ENCODE measurements at regions not wholly inside any gene's neighbourhood (a gene's known extent, or its start where the extent isn't known, plus 50 kb on each side); places are given as distances from the start of the nearest gene placed in this dataset.

DNA sequence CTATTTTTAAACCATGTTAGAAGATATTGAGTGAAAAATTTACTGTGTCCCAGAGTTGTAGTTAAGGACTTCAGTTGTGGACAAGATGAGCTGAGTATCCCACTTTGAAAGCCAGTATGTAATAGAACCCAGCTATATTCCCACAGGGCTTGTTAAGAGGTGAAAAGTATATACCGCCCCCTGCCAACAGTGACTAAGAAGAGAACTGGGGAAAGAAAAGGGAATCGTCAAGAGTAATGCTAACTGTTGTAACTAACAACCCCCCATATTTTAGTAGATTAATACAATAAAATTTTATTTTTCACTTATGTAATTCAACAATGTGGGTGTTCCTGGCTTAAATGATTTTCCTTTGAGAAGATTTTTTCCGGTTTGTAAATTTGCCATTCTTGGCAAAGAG, 250.4 kb upstream of the GIMD1 start:
- DNase-seq (no peak), ATAC-seq (ENCODE audit: low read depth) (no peak)
- Mint-ChIP-seq H3K9me3 (ENCODE audit: insufficient read depth) (no peaks in the 10 kb centered on the region), H3K4me1 (no peaks in the 10 kb centered on the region), H3K4me3 (no peak overlapping the region), H3K27me3 (no peaks in the 10 kb centered on the region), H3K27ac (no peak overlapping the region)
- intact Hi-C loops (cut with micrococcal nuclease), result no loop called here
- no peaks in the 10 kb centered on the region for H3K79me2 ChIP-seq (ENCODE audit: control insufficient read depth, insufficient read depth, low read length)
- H3K4me1 ChIP-seq (ENCODE audit: control insufficient read depth in 2 of 2, insufficient read depth in 2 of 2, low read length in 2 of 2), result no peaks in the 10 kb centered on the region
- no peaks in the 10 kb centered on the region for H3K27me3 ChIP-seq (replicated peaks in 1 of 4; ENCODE audit: control extremely low read depth in 1 of 4, control insufficient read depth in 3 of 4, insufficient read depth in 4 of 4, low read length in 3 of 4)
- no CpG with 5 or more reads among the region's 3 CpGs for WGBS (ENCODE audit: insufficient coverage)
- ChIA-PET POLR2A (no interaction called here), CTCF (no interaction called here)
- H3K36me3 ChIP-seq (replicated peaks in 1 of 2; ENCODE audit: control extremely low read depth in 1 of 2, control insufficient read depth in 1 of 2, extremely low read depth in 1 of 2, insufficient read depth in 2 of 2, low read length in 1 of 2), result no peaks in the 10 kb centered on the region
- no peaks in the 10 kb centered on the region for H3K9me3 ChIP-seq (ENCODE audit: control extremely low read depth in 1 of 3, control insufficient read depth in 2 of 3, insufficient read depth in 1 of 3, low read length in 2 of 3)
- H2AFZ ChIP-seq (ENCODE audit: insufficient read depth, low read depth, low read length, poor library complexity, severe bottlenecking), result no peak overlapping the region
- H3K9ac ChIP-seq (ENCODE audit: low read length), result no peak overlapping the region
- no peak overlapping the region for H3K4me3 ChIP-seq (ENCODE audit: control extremely low read depth in 1 of 5, extremely low read depth in 1 of 5, insufficient read depth in 1 of 5, low read depth in 2 of 5, low read length in 4 of 5)
- H3K4me2 ChIP-seq (replicated peaks; ENCODE audit: low read depth, low read length, poor library complexity, severe bottlenecking), result no peak overlapping the region
- TF ChIP-seq, protein P1, sequence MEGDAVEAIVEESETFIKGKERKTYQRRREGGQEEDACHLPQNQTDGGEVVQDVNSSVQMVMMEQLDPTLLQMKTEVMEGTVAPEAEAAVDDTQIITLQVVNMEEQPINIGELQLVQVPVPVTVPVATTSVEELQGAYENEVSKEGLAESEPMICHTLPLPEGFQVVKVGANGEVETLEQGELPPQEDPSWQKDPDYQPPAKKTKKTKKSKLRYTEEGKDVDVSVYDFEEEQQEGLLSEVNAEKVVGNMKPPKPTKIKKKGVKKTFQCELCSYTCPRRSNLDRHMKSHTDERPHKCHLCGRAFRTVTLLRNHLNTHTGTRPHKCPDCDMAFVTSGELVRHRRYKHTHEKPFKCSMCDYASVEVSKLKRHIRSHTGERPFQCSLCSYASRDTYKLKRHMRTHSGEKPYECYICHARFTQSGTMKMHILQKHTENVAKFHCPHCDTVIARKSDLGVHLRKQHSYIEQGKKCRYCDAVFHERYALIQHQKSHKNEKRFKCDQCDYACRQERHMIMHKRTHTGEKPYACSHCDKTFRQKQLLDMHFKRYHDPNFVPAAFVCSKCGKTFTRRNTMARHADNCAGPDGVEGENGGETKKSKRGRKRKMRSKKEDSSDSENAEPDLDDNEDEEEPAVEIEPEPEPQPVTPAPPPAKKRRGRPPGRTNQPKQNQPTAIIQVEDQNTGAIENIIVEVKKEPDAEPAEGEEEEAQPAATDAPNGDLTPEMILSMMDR (IDR thresholded peaks at IDR 0.05), result no peak
- no peak for TF ChIP-seq EZH2 (IDR thresholded peaks at IDR 0.05; ENCODE audit: borderline replicate concordance, insufficient read depth, low read depth, low read length, poor library complexity, severe bottlenecking)
- no peak overlapping the region for H3K27ac ChIP-seq (ENCODE audit: low read length in 2 of 2)
- H4K20me1 ChIP-seq (ENCODE audit: control insufficient read depth, insufficient read depth, low read length, poor library complexity, severe bottlenecking), result no peaks in the 10 kb centered on the region

DNA sequence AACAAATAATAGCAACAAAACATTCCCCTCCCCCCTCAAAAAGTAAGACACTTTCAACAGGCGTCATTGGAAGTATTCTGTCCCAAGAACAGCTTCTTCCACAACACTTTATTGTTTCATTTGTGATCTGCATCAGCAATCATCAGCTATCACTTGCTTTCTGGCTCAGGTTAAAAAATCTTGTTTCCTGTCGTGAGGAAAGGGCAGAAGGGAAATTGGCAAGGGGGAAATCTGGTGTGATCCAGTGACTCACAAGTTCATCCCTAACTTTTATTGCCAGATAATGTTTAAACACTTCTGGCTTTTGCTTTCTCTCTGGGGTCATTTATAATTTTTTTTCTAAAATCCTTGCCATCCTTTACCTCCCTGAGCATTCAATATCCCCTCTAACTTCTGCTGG, 247.4 kb upstream of the GIMD1 start:
- H3K27ac Mint-ChIP-seq, result no peak overlapping the region
- no peaks in the 10 kb centered on the region for H3K4me1 ChIP-seq (ENCODE audit: control insufficient read depth in 2 of 2, insufficient read depth in 2 of 2, low read length in 2 of 2)
- ChIA-PET CTCF (no interaction called here), POLR2A (no interaction called here)
- H2AFZ ChIP-seq (ENCODE audit: insufficient read depth, low read depth, low read length, poor library complexity, severe bottlenecking), result no peak overlapping the region
- 67% methylated on average over 1 of the region's 2 CpGs for WGBS (ENCODE audit: insufficient coverage)
- no peaks in the 10 kb centered on the region for H3K4me1 Mint-ChIP-seq
- DNase-seq (no peak), ATAC-seq (ENCODE audit: low read depth) (no peak)
- H3K9me3 ChIP-seq (ENCODE audit: control extremely low read depth in 1 of 3, control insufficient read depth in 2 of 3, insufficient read depth in 1 of 3, low read length in 2 of 3), result no peaks in the 10 kb centered on the region
- H3K4me3 ChIP-seq (ENCODE audit: control extremely low read depth in 1 of 5, extremely low read depth in 1 of 5, insufficient read depth in 1 of 5, low read depth in 2 of 5, low read length in 4 of 5), result no peak overlapping the region
- no peaks in the 10 kb centered on the region for H3K79me2 ChIP-seq (ENCODE audit: control insufficient read depth, insufficient read depth, low read length)
- H3K36me3 ChIP-seq (replicated peaks in 1 of 2; ENCODE audit: control extremely low read depth in 1 of 2, control insufficient read depth in 1 of 2, extremely low read depth in 1 of 2, insufficient read depth in 2 of 2, low read length in 1 of 2), result no peaks in the 10 kb centered on the region
- intact Hi-C loops (cut with micrococcal nuclease), result no loop called here
- H4K20me1 ChIP-seq (ENCODE audit: control insufficient read depth, insufficient read depth, low read length, poor library complexity, severe bottlenecking), result no peaks in the 10 kb centered on the region
- H3K4me2 ChIP-seq (replicated peaks; ENCODE audit: low read depth, low read length, poor library complexity, severe bottlenecking), result no peak overlapping the region
- TF ChIP-seq, protein P1 (IDR thresholded peaks at IDR 0.05), result no peak
- no peak for TF ChIP-seq EZH2 (IDR thresholded peaks at IDR 0.05; ENCODE audit: borderline replicate concordance, insufficient read depth, low read depth, low read length, poor library complexity, severe bottlenecking)
- H3K27me3 ChIP-seq (replicated peaks in 1 of 4; ENCODE audit: control extremely low read depth in 1 of 4, control insufficient read depth in 3 of 4, insufficient read depth in 4 of 4, low read length in 3 of 4), result no peaks in the 10 kb centered on the region
- H3K9me3 Mint-ChIP-seq (ENCODE audit: insufficient read depth), result peaks cover 2% of the 10 kb centered on the region
- H3K27ac ChIP-seq (ENCODE audit: low read length in 2 of 2), result no peak overlapping the region
- H3K9ac ChIP-seq (ENCODE audit: low read length), result no peak overlapping the region
- H3K27me3 Mint-ChIP-seq, result no peaks in the 10 kb centered on the region
- H3K4me3 Mint-ChIP-seq, result no peak overlapping the region

Data from B cell (primary cell).